ENCODE measurements at regions not wholly inside any gene's neighbourhood (a gene's known extent, or its start where the extent isn't known, plus 50 kb on each side); places are given as distances from the start of the nearest gene placed in this dataset.

DNA sequence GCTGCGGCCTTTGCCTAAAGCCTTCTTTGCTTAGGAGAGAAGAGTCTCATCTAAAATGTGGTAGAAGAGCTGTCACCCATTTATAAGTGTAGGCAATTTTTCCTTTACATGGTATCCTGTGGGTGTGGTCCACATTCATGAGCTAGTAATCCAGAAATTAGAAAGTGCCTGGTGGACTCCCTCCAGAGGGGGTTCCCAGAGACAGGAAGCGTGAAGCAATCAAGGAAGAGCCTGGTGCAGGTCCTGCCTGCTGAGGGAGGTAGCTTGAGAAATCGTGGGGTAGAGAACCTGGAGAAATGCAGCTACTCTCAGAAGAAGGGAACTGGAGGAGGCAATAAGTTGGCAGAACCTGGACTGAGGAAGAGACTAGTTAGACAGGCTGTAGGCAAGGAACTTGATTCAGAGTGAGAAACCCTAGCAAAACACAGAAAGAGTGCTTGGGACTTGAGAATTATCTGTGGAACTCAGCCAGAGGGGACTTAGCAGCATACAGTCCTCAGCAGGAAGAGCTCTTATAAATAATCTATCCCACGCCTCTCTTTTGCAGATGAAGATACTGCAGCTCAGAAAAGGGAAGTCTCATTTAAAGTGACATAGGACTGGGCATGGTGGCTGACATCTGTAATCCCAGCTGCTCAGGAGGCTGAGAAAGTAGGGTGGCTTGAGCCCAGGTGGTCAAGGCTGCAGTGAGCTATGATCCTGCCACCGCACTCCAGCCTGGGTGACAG is 182.4 kb upstream of the CCND2 start:
- Histone ChIP-seq H4K20me1 (ENCODE audit: insufficient read depth) (no peaks in the 10 kb centered on the region), H3K9me3 (ENCODE audit: low read depth) (no peaks in the 10 kb centered on the region), H3F3A (ENCODE audit: insufficient read depth) (no peaks in the 10 kb centered on the region), H3K4me1 (ENCODE audit: insufficient read depth) (no peaks in the 10 kb centered on the region), H3K36me3 (ENCODE audit: low read depth) (no peaks in the 10 kb centered on the region), H2AFZ (no peak overlapping the region), H3K4me3 (no peak overlapping the region), H3K9me2 (ENCODE audit: insufficient read depth) (0 out of 2 replicates have a peak, but pooled peaks cover 3% of the 10 kb centered on the region), H3K27ac (no peak overlapping the region), H3K9ac (no peak overlapping the region), H3K27me3 (replicated peaks; ENCODE audit: insufficient read depth) (peaks cover 9% of the 10 kb centered on the region; the same call in 1 of the 2 replicates), H3K79me2 (ENCODE audit: insufficient read depth) (no peaks in the 10 kb centered on the region), H3K4me2 (ENCODE audit: unreplicated experiment) (no peak overlapping the region)
- WGBS, 2 experiments (ENCODE audit: low coverage in 1 of 2, low lambda C conversion rate in 2 of 2, missing lambda C conversion rate in 2 of 2): 19 to 24% methylated on average over 5 of the region's 5 CpGs
- DNase-seq: no peak
- TF ChIP-seq EZH2 (IDR thresholded peaks at IDR 0.05; ENCODE audit: insufficient read depth, poor library complexity, severe bottlenecking) (no peak), EZH2phosphoT487 (IDR thresholded peaks at IDR 0.05; ENCODE audit: insufficient read depth, low read depth) (no peak)
- in situ Hi-C loops (cut with MboI): no loop called here

DNA sequence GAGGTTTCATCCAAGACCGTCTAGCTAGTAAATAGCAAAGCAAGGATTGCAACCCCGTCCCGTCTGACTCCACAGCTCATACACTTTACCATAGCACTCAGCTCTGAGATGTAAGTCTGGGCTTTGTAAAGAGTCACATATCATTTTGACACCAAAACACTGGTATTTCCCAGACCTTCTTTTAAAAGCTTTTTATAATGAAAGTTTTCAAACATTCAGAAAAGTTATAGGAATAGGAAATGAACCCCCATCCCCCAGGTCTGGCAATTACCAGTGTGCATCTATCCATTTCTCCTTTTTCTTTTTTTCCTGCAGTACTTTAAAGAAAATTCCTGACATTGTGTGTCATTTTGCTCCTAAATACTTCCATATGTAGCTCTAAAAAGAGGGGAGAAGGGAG is 183.6 kb upstream of the CCND2 start:
- no peak overlapping the region for H3K4me2 ChIP-seq (ENCODE audit: unreplicated experiment)
- TF ChIP-seq EZH2phosphoT487 (IDR thresholded peaks at IDR 0.05; ENCODE audit: insufficient read depth, low read depth): no peak
- TF ChIP-seq EZH2 (IDR thresholded peaks at IDR 0.05; ENCODE audit: insufficient read depth, poor library complexity, severe bottlenecking): no peak
- no peak overlapping the region for H2AFZ ChIP-seq
- no peak overlapping the region for H3K27ac ChIP-seq
- no peaks in the 10 kb centered on the region for H3K79me2 ChIP-seq (ENCODE audit: insufficient read depth)
- H3K9me2 ChIP-seq (ENCODE audit: insufficient read depth): 0 out of 2 replicates have a peak, but pooled peaks cover 3% of the 10 kb centered on the region
- in situ Hi-C loops (cut with MboI): no loop called here
- no peaks in the 10 kb centered on the region for H3F3A ChIP-seq (ENCODE audit: insufficient read depth)
- peaks cover 9% of the 10 kb centered on the region; the same call in 1 of the 2 replicates for H3K27me3 ChIP-seq (replicated peaks; ENCODE audit: insufficient read depth)
- WGBS, 2 experiments (ENCODE audit: low coverage in 1 of 2, low lambda C conversion rate in 2 of 2, missing lambda C conversion rate in 2 of 2): 35 to 37% methylated on average over 3 of the region's 3 CpGs
- no peaks in the 10 kb centered on the region for H3K9me3 ChIP-seq (ENCODE audit: low read depth)
- H3K9ac ChIP-seq: no peak overlapping the region
- H3K4me3 ChIP-seq: no peak overlapping the region
- H3K4me1 ChIP-seq (ENCODE audit: insufficient read depth): no peaks in the 10 kb centered on the region
- no peak for DNase-seq
- no peaks in the 10 kb centered on the region for H4K20me1 ChIP-seq (ENCODE audit: insufficient read depth)
- no peaks in the 10 kb centered on the region for H3K36me3 ChIP-seq (ENCODE audit: low read depth)

DNA sequence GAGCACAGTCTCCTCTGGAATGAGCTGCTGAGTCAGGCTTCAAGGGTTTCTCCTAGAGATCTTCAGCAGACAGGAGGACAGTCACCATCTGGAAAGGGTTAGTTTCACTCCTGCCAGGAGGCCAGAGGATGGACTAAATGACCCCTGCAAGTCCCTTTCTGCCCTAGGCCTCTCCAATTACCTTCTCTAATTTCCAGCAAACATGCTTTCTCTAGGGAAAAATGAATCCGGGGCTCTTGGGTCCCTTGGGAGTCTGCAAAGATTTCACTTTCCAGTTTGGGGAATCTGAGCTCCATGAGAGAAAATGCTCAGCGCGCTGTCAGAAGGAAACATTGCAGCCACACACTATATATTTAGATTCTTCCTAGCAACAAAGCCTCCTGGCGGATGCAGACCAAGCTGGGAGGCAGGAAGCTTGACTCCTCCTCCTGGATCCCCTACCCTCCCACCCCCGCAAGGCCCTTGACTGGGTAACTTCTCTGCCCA is 184.4 kb upstream of the CCND2 start:
- H3K27me3 ChIP-seq (replicated peaks; ENCODE audit: insufficient read depth): peaks cover 9% of the 10 kb centered on the region; the same call in 1 of the 2 replicates
- WGBS, 2 experiments (ENCODE audit: low coverage in 1 of 2, low lambda C conversion rate in 2 of 2, missing lambda C conversion rate in 2 of 2): 14 to 19% methylated on average over 4 to 5 of the region's 5 CpGs
- no peaks in the 10 kb centered on the region for H3K36me3 ChIP-seq (ENCODE audit: low read depth)
- no peaks in the 10 kb centered on the region for H3K9me2 ChIP-seq (ENCODE audit: insufficient read depth)
- H3K27ac ChIP-seq: no peak overlapping the region
- no peaks in the 10 kb centered on the region for H3K4me1 ChIP-seq (ENCODE audit: insufficient read depth)
- H3F3A ChIP-seq (ENCODE audit: insufficient read depth): no peaks in the 10 kb centered on the region
- no peak overlapping the region for H3K9ac ChIP-seq
- H3K4me3 ChIP-seq: no peak overlapping the region
- H3K79me2 ChIP-seq (ENCODE audit: insufficient read depth): no peaks in the 10 kb centered on the region
- H2AFZ ChIP-seq: no peak overlapping the region
- H4K20me1 ChIP-seq (ENCODE audit: insufficient read depth): no peaks in the 10 kb centered on the region
- DNase-seq: peak; percentile 3
- TF ChIP-seq EZH2phosphoT487 (IDR thresholded peaks at IDR 0.05; ENCODE audit: insufficient read depth, low read depth): no peak
- in situ Hi-C loops (cut with MboI): no loop called here
- no peak overlapping the region for H3K4me2 ChIP-seq (ENCODE audit: unreplicated experiment)
- no peaks in the 10 kb centered on the region for H3K9me3 ChIP-seq (ENCODE audit: low read depth)

DNA sequence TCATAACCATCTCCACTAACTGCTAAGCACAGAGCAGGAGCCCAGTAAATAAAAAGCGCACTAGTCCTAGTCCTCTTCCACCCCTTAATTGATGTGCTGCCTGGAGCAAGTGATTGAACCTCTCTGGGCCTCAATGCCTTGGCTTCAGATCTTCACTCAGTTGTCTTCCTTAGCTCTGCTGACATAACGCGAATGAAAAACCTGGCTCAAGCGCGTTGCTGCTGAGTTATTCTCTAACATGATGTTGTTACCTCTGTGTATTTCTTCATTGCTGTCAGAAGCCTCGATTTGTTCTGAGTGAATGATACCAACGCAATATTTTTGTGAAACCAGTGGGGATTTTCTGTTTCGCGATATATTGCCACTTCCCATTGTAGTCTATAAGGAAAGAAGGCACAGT is 185.1 kb upstream of the CCND2 start:
- no peak for DNase-seq
- TF ChIP-seq EZH2 (IDR thresholded peaks at IDR 0.05; ENCODE audit: insufficient read depth, poor library complexity, severe bottlenecking): no peak
- no peak for TF ChIP-seq EZH2phosphoT487 (IDR thresholded peaks at IDR 0.05; ENCODE audit: insufficient read depth, low read depth)
- Histone ChIP-seq H3K9me3 (ENCODE audit: low read depth) (no peaks in the 10 kb centered on the region), H3K79me2 (ENCODE audit: insufficient read depth) (no peaks in the 10 kb centered on the region), H2AFZ (no peak overlapping the region), H3K36me3 (ENCODE audit: low read depth) (no peaks in the 10 kb centered on the region), H3K4me3 (no peak overlapping the region), H3F3A (ENCODE audit: insufficient read depth) (no peaks in the 10 kb centered on the region), H4K20me1 (ENCODE audit: insufficient read depth) (no peaks in the 10 kb centered on the region), H3K27ac (no peak overlapping the region), H3K4me1 (ENCODE audit: insufficient read depth) (no peaks in the 10 kb centered on the region), H3K27me3 (replicated peaks; ENCODE audit: insufficient read depth) (peaks cover 9% of the 10 kb centered on the region; the same call in 1 of the 2 replicates), H3K4me2 (ENCODE audit: unreplicated experiment) (no peak overlapping the region), H3K9ac (no peak overlapping the region), H3K9me2 (ENCODE audit: insufficient read depth) (no peaks in the 10 kb centered on the region)
- WGBS, 2 experiments (ENCODE audit: low coverage in 1 of 2, low lambda C conversion rate in 2 of 2, missing lambda C conversion rate in 2 of 2): 56 to 61% methylated on average over 9 of the region's 9 CpGs
- in situ Hi-C loops (cut with MboI): no loop called here
